Neutrophil (primary cell): ENCODE measurements at regions not wholly inside any gene's neighbourhood (a gene's known extent, or its start where the extent isn't known, plus 50 kb on each side); places are given as distances from the start of the nearest gene placed in this dataset.
"Not testable (repeated sequence)": the region's sequence is repeated elsewhere in the genome, so short reads cannot be mapped to it uniquely, and the experiment has no call there.

Experiments
- H3K27ac ChIP-seq: fragments of 200-600 bp; sonication (generic); 2 replicates; pipeline ENCODE4 v1.5.1; 2016; ENCODE audit warnings: mild to moderate bottlenecking, moderate library complexity
- H3K27me3 ChIP-seq: fragments of 200-600 bp; sonication (generic); 2 replicates; pipeline ENCODE4 v1.6.0; 2016; ENCODE audit warnings: mild to moderate bottlenecking
- H3K36me3 ChIP-seq: fragments of 200-600 bp; sonication (generic); 2 replicates; pipeline ENCODE4 v1.5.1; 2017
- H3K4me1 ChIP-seq, 2 experiments: fragments of 200-600 bp in 1 of 2; sonication (generic) in 1 of 2; 1 replicate in 1 of 2; 2 replicates in 1 of 2; pipeline versions ENCODE4 v1.5.1 to v1.6.1; 2013 to 2016; ENCODE audit warnings: low read depth in 1 of 2, low read length in 1 of 2, mild to moderate bottlenecking in 1 of 2, moderate library complexity in 1 of 2; ENCODE audit not compliant: control insufficient read depth in 1 of 2, insufficient read depth in 1 of 2
- H3K4me3 ChIP-seq, 2 experiments: fragments of 200-600 bp in 1 of 2; sonication (generic) in 1 of 2; 1 replicate in 1 of 2; 2 replicates in 1 of 2; pipeline ENCODE4 v1.5.1; 2013 to 2016; ENCODE audit warnings: low read depth in 1 of 2, low read length in 1 of 2, mild to moderate bottlenecking in 1 of 2, moderate library complexity in 1 of 2
- H3K9me3 ChIP-seq: fragments of 200-600 bp; sonication (generic); 2 replicates; pipeline ENCODE4 v1.5.1; 2016
- CTCF ChIP-seq: fragments of 200-600 bp; sonication (generic); IDR thresholded peaks from 2 replicates; pipeline ENCODE4 v1.5.1; 2016; ENCODE audit warnings: antibody characterized with exemption

- Histone ChIP-seq H3K36me3 (no peaks in the 10 kb centered on the region), H3K9me3 (no peaks in the 10 kb centered on the region), H3K4me1 (no peaks in the 10 kb centered on the region), H3K27ac (no peak overlapping the region), H3K4me3 (no peak overlapping the region), H3K27me3 (no peaks in the 10 kb centered on the region)
- TF ChIP-seq CTCF: no peak
These were observed 578.7 kb upstream of the CDH11 start for GRCh38 chr16:65700596-65700995.

GRCh38 chr16:65698791-65699321 is 577.0 kb upstream of the CDH11 start:
- Histone ChIP-seq H3K36me3 (no peaks in the 10 kb centered on the region), H3K4me1 (no peaks in the 10 kb centered on the region), H3K27me3 (no peaks in the 10 kb centered on the region), H3K4me3 (no peak overlapping the region), H3K27ac (no peak overlapping the region), H3K9me3 (no peaks in the 10 kb centered on the region)
- no peak for TF ChIP-seq CTCF

GRCh38 chr16:65697521-65697920 is 575.7 kb upstream of the CDH11 start:
- TF ChIP-seq CTCF: no peak
- Histone ChIP-seq H3K27me3 (no peaks in the 10 kb centered on the region), H3K27ac (no peak overlapping the region), H3K36me3 (no peaks in the 10 kb centered on the region), H3K4me3 (no peak overlapping the region), H3K4me1 (no peaks in the 10 kb centered on the region), H3K9me3 (no peaks in the 10 kb centered on the region)

GRCh38 chr16:65697065-65697464 is 575.2 kb upstream of the CDH11 start:
- Histone ChIP-seq H3K27ac (no peak overlapping the region), H3K9me3 (no peaks in the 10 kb centered on the region), H3K4me1 (no peaks in the 10 kb centered on the region), H3K4me3 (no peak overlapping the region), H3K36me3 (no peaks in the 10 kb centered on the region), H3K27me3 (no peaks in the 10 kb centered on the region)
- TF ChIP-seq CTCF: no peak

GRCh38 chr16:65691846-65692245 is 570.0 kb upstream of the CDH11 start:
- not testable (repeated sequence) for H3K4me1 ChIP-seq, H3K4me3 ChIP-seq, H3K27ac ChIP-seq, H3K36me3 ChIP-seq, H3K27me3 ChIP-seq, H3K9me3 ChIP-seq

- no peak for TF ChIP-seq CTCF
- H3K27ac ChIP-seq: no peak overlapping the region
- no peaks in the 10 kb centered on the region for H3K36me3 ChIP-seq
- no peaks in the 10 kb centered on the region for H3K27me3 ChIP-seq
- no peaks in the 10 kb centered on the region for H3K9me3 ChIP-seq
- H3K4me1 ChIP-seq: no peaks in the 10 kb centered on the region
- no peak overlapping the region for H3K4me3 ChIP-seq
These were observed 567.9 kb upstream of the CDH11 start for GRCh38 chr16:65689726-65690125.
